Right kidney (tissue), 1 donor: ENCODE measurements at regions not wholly inside any gene's neighbourhood (a gene's known extent, or its start where the extent isn't known, plus 50 kb on each side); places are given as distances from the start of the nearest gene placed in this dataset.
"Not testable (repeated sequence)": the region's sequence is repeated elsewhere in the genome, so short reads cannot be mapped to it uniquely, and the experiment has no call there.

Source experiments
- DNase-seq: peaks from one replicate; pipeline ENCODE4 v3.0.0-alpha.2; 2016

- no peak for DNase-seq
These were observed 272.9 kb downstream of the KLHL13 start for GRCh38 chrX:117843749-117844148.

GRCh38 chrX:117840645-117841044 lies 276.0 kb downstream of the KLHL13 start:
- DNase-seq = no peak

GRCh38 chrX:117839544-117839943 lies 277.1 kb downstream of the KLHL13 start:
- no peak for DNase-seq

GRCh38 chrX:117838581-117839331 lies 277.9 kb downstream of the KLHL13 start:
- DNase-seq = no peak

- no peak for DNase-seq
These were observed 281.6 kb downstream of the KLHL13 start for GRCh38 chrX:117835034-117835433.

GRCh38 chrX:117834076-117834475 lies 282.5 kb downstream of the KLHL13 start:
- DNase-seq = no peak

- DNase-seq = not testable (repeated sequence)
These were observed 295.1 kb downstream of the KLHL13 start for GRCh38 chrX:117821472-117821871.

GRCh38 chrX:117808426-117808825 lies 308.2 kb downstream of the KLHL13 start:
- no peak for DNase-seq

- no peak for DNase-seq
These were observed 313.1 kb downstream of the KLHL13 start for GRCh38 chrX:117803463-117803862.

GRCh38 chrX:117788339-117788738 lies 328.3 kb downstream of the KLHL13 start:
- DNase-seq = no peak

- no peak for DNase-seq
These were observed 345.2 kb downstream of the KLHL13 start for GRCh38 chrX:117771384-117771783.

- DNase-seq = no peak
These were observed 347.6 kb downstream of the KLHL13 start for GRCh38 chrX:117768861-117769604.

- DNase-seq = no peak
These were observed 351.4 kb downstream of the KLHL13 start for GRCh38 chrX:117765211-117765610.

GRCh38 chrX:117752745-117753144 lies 363.9 kb downstream of the KLHL13 start:
- DNase-seq = no peak

- no peak for DNase-seq
These were observed 365.5 kb downstream of the KLHL13 start for GRCh38 chrX:117751155-117751554.

- no peak for DNase-seq
These were observed 371.7 kb downstream of the KLHL13 start for GRCh38 chrX:117744958-117745357.

GRCh38 chrX:117743469-117744251 lies 372.9 kb downstream of the KLHL13 start:
- DNase-seq = no peak

- no peak for DNase-seq
These were observed 403.2 kb downstream of the KLHL13 start for GRCh38 chrX:117713411-117713810.

- no peak for DNase-seq
These were observed 404.8 kb downstream of the KLHL13 start for GRCh38 chrX:117711782-117712181.

GRCh38 chrX:117707948-117708743 lies 408.5 kb downstream of the KLHL13 start:
- no peak for DNase-seq

- DNase-seq = no peak
These were observed 415.6 kb downstream of the KLHL13 start for GRCh38 chrX:117701050-117701449.

- DNase-seq = no peak
These were observed 426.7 kb downstream of the KLHL13 start for GRCh38 chrX:117689956-117690355.
